AG09319 (cell line): ENCODE measurements at regions not wholly inside any gene's neighbourhood (a gene's known extent, or its start where the extent isn't known, plus 50 kb on each side); places are given as distances from the start of the nearest gene placed in this dataset.
"Not testable (repeated sequence)": the region's sequence is repeated elsewhere in the genome, so short reads cannot be mapped to it uniquely, and the experiment has no call there.

Experiments used
- DNase-seq: peaks from one replicate; pipeline ENCODE4 v3.0.0-alpha.2; 2010; ENCODE audit warnings: low read depth; ENCODE audit errors: extremely low read depth
- CTCF ChIP-seq: IDR thresholded peaks from 2 replicates; pipeline ENCODE4 v1.5.1; 2011; ENCODE audit warnings: low read depth, mild to moderate bottlenecking, inconsistent platforms, low read length, moderate library complexity

- no peak for TF ChIP-seq CTCF
- DNase-seq, result no peak
These were observed 631.1 kb upstream of the HTR1E start for GRCh38 chr6:86306210-86306609.

- no peak for DNase-seq
- TF ChIP-seq CTCF, result no peak
These were observed 643.2 kb upstream of the SYNCRIP start for GRCh38 chr6:86285876-86286275.

- DNase-seq, result not testable (repeated sequence)
These were observed 642.3 kb upstream of the SYNCRIP start for GRCh38 chr6:86284809-86285480.

GRCh38 chr6:86283596-86283995 is 640.9 kb upstream of the SYNCRIP start:
- not testable (repeated sequence) for DNase-seq

GRCh38 chr6:86276056-86276455 is 633.4 kb upstream of the SYNCRIP start:
- TF ChIP-seq CTCF, result no peak
- DNase-seq, result no peak

GRCh38 chr6:86273936-86274335 is 631.2 kb upstream of the SYNCRIP start:
- DNase-seq, result no peak
- no peak for TF ChIP-seq CTCF

- DNase-seq, result no peak
- no peak for TF ChIP-seq CTCF
These were observed 614.0 kb upstream of the SYNCRIP start for GRCh38 chr6:86256615-86257187.

GRCh38 chr6:86255973-86256372 is 613.3 kb upstream of the SYNCRIP start:
- DNase-seq, result no peak
- no peak for TF ChIP-seq CTCF
